ENCODE measurements at regions not wholly inside any gene's neighbourhood (a gene's known extent, or its start where the extent isn't known, plus 50 kb on each side); places are given as distances from the start of the nearest gene placed in this dataset.

- no peaks in the 10 kb centered on the region for H3K27me3 ChIP-seq
- peaks cover 7 to 19% (median 13%) of the 10 kb centered on the region in 3 donors for H3K4me1 ChIP-seq
- H3K9me3 ChIP-seq = no peaks in the 10 kb centered on the region
- no peak for ATAC-seq
- 61 to 96% methylated on average over 2 of the region's 2 CpGs for WGBS, 2 donors
- TF ChIP-seq, protein P1, sequence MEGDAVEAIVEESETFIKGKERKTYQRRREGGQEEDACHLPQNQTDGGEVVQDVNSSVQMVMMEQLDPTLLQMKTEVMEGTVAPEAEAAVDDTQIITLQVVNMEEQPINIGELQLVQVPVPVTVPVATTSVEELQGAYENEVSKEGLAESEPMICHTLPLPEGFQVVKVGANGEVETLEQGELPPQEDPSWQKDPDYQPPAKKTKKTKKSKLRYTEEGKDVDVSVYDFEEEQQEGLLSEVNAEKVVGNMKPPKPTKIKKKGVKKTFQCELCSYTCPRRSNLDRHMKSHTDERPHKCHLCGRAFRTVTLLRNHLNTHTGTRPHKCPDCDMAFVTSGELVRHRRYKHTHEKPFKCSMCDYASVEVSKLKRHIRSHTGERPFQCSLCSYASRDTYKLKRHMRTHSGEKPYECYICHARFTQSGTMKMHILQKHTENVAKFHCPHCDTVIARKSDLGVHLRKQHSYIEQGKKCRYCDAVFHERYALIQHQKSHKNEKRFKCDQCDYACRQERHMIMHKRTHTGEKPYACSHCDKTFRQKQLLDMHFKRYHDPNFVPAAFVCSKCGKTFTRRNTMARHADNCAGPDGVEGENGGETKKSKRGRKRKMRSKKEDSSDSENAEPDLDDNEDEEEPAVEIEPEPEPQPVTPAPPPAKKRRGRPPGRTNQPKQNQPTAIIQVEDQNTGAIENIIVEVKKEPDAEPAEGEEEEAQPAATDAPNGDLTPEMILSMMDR (IDR thresholded peaks at IDR 0.05) = no peak
- H3K27ac ChIP-seq = no peak overlapping the region
- intact Hi-C loops (cut with DNase I) = no loop called here
- H3K36me3 ChIP-seq = no peaks in the 10 kb centered on the region
- no peak for FAIRE-seq
- no peak for DNase-seq
- no peak overlapping the region for H3K4me3 ChIP-seq
Observed at GRCh38 chr14:86774916-86775315, 1218.1 kb downstream of the GALC start.

DNA sequence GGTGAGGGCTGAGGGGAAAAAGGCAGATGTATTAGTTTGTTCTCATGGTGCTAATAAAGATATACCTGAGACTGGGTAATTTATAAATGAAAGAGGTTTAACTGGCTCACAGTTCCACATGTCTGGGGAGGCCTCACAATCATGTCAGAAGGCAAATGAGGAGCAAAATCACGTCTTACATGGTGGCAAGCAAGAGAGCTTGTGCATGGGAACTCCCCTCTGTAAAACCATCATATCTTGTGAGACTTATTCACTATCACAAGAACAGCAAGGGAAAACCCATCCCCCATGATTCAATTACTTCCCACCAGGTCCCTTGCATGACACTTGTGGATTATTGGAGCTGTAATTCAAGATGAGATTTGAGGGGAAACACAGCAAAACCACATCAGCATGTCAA is 1220.9 kb downstream of the GALC start:
- Histone ChIP-seq H3K27ac (no peak overlapping the region), H3K4me3 (no peak overlapping the region), H3K36me3 (no peaks in the 10 kb centered on the region), H3K27me3 (no peaks in the 10 kb centered on the region), H3K9me3 (no peaks in the 10 kb centered on the region), H3K4me1 (peaks cover 0 to 4% (median 2%) of the 10 kb centered on the region in 3 donors)
- ATAC-seq (no peak), DNase-seq (no peak), FAIRE-seq (no peak)
- 48 to 57% methylated on average over 1 of the region's 1 CpG for WGBS, 2 donors
- TF ChIP-seq, protein P1 (IDR thresholded peaks at IDR 0.05) = no peak
- intact Hi-C loops (cut with DNase I) = no loop called here

- intact Hi-C loops (cut with DNase I) = no loop called here
- DNase-seq = no peak
- WGBS, 2 donors = 94 to 95% methylated on average over 3 of the region's 3 CpGs
- Histone ChIP-seq H3K27ac (no peak overlapping the region), H3K27me3 (no peaks in the 10 kb centered on the region), H3K9me3 (no peaks in the 10 kb centered on the region), H3K4me1 (no peaks in the 10 kb centered on the region), H3K36me3 (no peaks in the 10 kb centered on the region), H3K4me3 (no peak overlapping the region)
- TF ChIP-seq, protein P1 (IDR thresholded peaks at IDR 0.05) = no peak
- FAIRE-seq = no peak
- no peak for ATAC-seq
Observed at GRCh38 chr14:86770186-86770585, 1222.8 kb downstream of the GALC start.

- no peak for ATAC-seq
- no peak for DNase-seq
- FAIRE-seq = no peak
- Histone ChIP-seq H3K9me3 (no peaks in the 10 kb centered on the region), H3K36me3 (no peaks in the 10 kb centered on the region), H3K27me3 (no peaks in the 10 kb centered on the region), H3K4me1 (no peaks in the 10 kb centered on the region), H3K27ac (no peak overlapping the region), H3K4me3 (no peak overlapping the region)
- TF ChIP-seq, protein P1 (IDR thresholded peaks at IDR 0.05) = no peak
- intact Hi-C loops (cut with DNase I) = no loop called here
- WGBS, 2 donors = 92% methylated on average over 4 of the region's 4 CpGs
Observed at GRCh38 chr14:86766469-86766868, 1226.5 kb downstream of the GALC start.

- Histone ChIP-seq H3K9me3 (no peaks in the 10 kb centered on the region), H3K4me1 (no peaks in the 10 kb centered on the region), H3K4me3 (no peak overlapping the region), H3K27ac (no peak overlapping the region), H3K27me3 (no peaks in the 10 kb centered on the region), H3K36me3 (no peaks in the 10 kb centered on the region)
- 87 to 90% methylated on average over 6 of the region's 6 CpGs for WGBS, 2 donors
- ATAC-seq = no peak
- TF ChIP-seq, protein P1 (IDR thresholded peaks at IDR 0.05) = no peak
- no peak for DNase-seq
- no peak for FAIRE-seq
- intact Hi-C loops (cut with DNase I) = no loop called here
Observed at GRCh38 chr14:86761611-86762010, 1231.4 kb downstream of the GALC start.
